ENCODE measurements at regions not wholly inside any gene's neighbourhood (a gene's known extent, or its start where the extent isn't known, plus 50 kb on each side); places are given as distances from the start of the nearest gene placed in this dataset.
A peak's percentile ranks its signal among the peaks of the same experiment; 100 is the strongest.

DNA sequence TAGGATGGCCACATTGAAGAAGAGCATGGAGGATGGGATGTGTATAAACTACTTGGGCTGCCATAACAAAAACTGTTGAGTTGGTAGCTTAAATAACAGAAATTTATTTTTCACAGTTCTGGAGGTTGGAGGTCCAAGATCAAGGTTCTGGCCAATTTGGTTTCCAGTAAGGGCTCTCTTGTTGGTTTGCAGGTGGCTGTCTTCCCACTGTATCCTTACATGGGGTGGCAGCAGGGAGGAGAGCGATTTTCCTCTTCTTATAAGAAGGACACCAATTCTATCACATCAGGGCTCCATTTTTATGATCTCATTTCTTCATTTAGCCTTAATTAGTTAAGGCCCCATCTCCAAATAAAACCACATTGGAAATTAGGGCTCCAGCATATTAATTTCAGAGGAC, 465.7 kb downstream of the GADD45G start (continued):
- TF ChIP-seq, protein P1, sequence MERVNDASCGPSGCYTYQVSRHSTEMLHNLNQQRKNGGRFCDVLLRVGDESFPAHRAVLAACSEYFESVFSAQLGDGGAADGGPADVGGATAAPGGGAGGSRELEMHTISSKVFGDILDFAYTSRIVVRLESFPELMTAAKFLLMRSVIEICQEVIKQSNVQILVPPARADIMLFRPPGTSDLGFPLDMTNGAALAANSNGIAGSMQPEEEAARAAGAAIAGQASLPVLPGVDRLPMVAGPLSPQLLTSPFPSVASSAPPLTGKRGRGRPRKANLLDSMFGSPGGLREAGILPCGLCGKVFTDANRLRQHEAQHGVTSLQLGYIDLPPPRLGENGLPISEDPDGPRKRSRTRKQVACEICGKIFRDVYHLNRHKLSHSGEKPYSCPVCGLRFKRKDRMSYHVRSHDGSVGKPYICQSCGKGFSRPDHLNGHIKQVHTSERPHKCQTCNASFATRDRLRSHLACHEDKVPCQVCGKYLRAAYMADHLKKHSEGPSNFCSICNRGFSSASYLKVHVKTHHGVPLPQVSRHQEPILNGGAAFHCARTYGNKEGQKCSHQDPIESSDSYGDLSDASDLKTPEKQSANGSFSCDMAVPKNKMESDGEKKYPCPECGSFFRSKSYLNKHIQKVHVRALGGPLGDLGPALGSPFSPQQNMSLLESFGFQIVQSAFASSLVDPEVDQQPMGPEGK (tag by site-specific recombination; IDR thresholded peaks at IDR 0.05), result no peak
- TF ChIP-seq, protein P2, sequence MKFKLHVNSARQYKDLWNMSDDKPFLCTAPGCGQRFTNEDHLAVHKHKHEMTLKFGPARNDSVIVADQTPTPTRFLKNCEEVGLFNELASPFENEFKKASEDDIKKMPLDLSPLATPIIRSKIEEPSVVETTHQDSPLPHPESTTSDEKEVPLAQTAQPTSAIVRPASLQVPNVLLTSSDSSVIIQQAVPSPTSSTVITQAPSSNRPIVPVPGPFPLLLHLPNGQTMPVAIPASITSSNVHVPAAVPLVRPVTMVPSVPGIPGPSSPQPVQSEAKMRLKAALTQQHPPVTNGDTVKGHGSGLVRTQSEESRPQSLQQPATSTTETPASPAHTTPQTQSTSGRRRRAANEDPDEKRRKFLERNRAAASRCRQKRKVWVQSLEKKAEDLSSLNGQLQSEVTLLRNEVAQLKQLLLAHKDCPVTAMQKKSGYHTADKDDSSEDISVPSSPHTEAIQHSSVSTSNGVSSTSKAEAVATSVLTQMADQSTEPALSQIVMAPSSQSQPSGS (tag by site-specific recombination; IDR thresholded peaks at IDR 0.05; ENCODE audit: low read depth), result no peak
- no peak for TF ChIP-seq ZNF292 (tag by site-specific recombination; IDR thresholded peaks at IDR 0.05; ENCODE audit: borderline replicate concordance, low read depth)

DNA sequence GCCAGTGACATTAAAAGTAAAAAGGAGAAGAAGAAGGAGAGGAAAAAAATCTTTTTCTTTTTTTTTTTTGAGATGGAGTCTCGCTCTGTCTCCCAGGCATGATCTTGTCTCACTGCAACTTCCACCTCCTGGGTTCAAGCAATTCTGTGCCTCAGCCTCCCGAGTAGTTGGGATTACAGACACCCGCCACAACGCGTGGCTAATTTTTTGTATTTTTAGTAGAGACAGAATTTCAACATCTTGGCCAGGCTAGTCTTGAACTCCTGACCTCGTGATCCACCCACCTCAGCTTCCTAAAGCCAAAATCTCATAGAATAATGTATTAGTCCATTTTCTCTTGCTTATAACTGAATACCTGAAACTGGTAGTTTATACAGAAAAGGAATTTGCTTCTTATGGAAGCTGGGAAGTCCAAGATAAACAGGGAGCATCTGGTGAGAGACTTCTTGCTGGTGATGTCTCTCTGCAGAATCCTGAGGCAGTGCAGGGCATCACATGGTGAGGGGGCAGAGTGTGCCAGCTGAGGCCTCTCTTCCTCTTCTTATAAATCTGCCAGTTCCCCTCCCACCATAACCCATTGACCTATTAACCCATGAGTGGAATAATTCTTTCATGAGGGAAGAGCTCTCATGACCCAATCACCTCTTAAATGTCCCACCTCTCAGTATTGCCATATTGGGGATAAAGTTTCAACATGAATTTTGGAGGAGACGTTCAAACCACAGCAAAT, 466.3 kb downstream of the GADD45G start:
- TF ChIP-seq SCRT1 (tag by site-specific recombination; IDR thresholded peaks at IDR 0.05; ENCODE audit: borderline replicate concordance) (no peak), EGR2 (tag by site-specific recombination; IDR thresholded peaks at IDR 0.05; ENCODE audit: low read depth) (0 out of 2 replicates have a peak, but pooled peaks have one; percentile 12), ZNF404 (tag by site-specific recombination; IDR thresholded peaks at IDR 0.05) (no peak), ZNF112 (tag by site-specific recombination; IDR thresholded peaks at IDR 0.05) (no peak), ZNF157 (tag by site-specific recombination; IDR thresholded peaks at IDR 0.05) (no peak)
- Histone ChIP-seq H3K9me3 (ENCODE audit: control insufficient read depth, insufficient read depth, low read depth, low read length) (no peaks in the 10 kb centered on the region), H3K4me1 (ENCODE audit: control insufficient read depth, insufficient read depth, low read length) (no peaks in the 10 kb centered on the region), H3K36me3 (ENCODE audit: control insufficient read depth in 2 of 2, insufficient read depth in 1 of 2, low read length in 2 of 2) (no peaks in the 10 kb centered on the region), H3K4me3 (ENCODE audit: low read depth, low read length) (no peak overlapping the region), H3K27ac (ENCODE audit: extremely low read depth, low read depth, low read length) (no peak overlapping the region)
- POLR2A ChIA-PET, result no interaction called here
- CTCF ChIA-PET, result interaction anchor here (0.5 to 2.0 kb wide), 6 partner anchors 9 to 494 kb away, joined by 3 to 7 read pairs (median 4); no protein-coding TSS in a partner anchor

DNA sequence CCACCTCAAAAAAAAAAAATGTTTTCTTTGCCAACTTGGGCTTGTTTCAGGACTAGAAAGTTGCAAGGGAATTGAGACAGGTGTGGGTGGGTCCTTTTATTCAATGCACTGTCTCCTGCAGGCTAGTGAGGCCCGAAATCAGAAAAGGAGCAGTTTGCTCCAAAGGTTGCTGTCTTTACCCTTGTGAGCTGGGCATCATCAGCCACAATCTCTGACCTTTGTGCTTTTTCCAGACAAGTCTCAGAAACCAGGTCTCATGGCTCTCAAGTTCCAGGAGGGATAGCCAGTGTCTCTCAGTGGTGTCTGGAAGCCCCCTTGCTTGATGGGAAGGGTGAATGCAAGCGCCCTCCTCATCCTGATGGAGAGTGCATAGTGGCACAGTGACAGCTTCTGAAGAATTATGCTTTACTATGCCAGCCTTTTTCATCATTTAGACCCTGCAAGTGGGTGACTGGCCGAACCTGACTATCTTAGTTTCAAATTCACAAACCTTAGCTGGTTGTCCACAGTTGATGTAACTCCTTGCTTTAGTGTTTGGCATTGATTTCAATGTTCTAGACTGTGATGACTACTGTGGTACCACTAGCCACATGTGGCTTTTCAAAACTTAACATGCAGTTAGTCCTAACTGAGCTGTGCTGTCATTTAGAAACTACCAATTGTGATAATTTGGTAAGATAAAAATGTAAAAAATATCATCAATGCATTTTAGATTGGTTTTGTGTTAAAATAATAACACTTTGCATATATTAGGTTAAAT, 468.6 kb downstream of the GADD45G start:
- no peak overlapping the region for H3K4me3 ChIP-seq (ENCODE audit: low read depth, low read length)
- H3K36me3 ChIP-seq (ENCODE audit: control insufficient read depth in 2 of 2, insufficient read depth in 1 of 2, low read length in 2 of 2), result no peaks in the 10 kb centered on the region
- ChIA-PET POLR2A (interaction anchor here (0.6 kb wide), 1 partner anchor 469 kb away, joined by 4 read pairs; the partner anchor contains the start of gene GADD45G), CTCF (interaction anchor here (1.3 to 1.7 kb wide), 3 partner anchors 21 to 475 kb away, joined by 4 to 7 read pairs (median 7); no protein-coding TSS in a partner anchor)
- no peaks in the 10 kb centered on the region for H3K9me3 ChIP-seq (ENCODE audit: control insufficient read depth, insufficient read depth, low read depth, low read length)
- H3K27ac ChIP-seq (ENCODE audit: extremely low read depth, low read depth, low read length), result no peak overlapping the region
- H3K4me1 ChIP-seq (ENCODE audit: control insufficient read depth, insufficient read depth, low read length), result no peaks in the 10 kb centered on the region
- TF ChIP-seq, protein P3, sequence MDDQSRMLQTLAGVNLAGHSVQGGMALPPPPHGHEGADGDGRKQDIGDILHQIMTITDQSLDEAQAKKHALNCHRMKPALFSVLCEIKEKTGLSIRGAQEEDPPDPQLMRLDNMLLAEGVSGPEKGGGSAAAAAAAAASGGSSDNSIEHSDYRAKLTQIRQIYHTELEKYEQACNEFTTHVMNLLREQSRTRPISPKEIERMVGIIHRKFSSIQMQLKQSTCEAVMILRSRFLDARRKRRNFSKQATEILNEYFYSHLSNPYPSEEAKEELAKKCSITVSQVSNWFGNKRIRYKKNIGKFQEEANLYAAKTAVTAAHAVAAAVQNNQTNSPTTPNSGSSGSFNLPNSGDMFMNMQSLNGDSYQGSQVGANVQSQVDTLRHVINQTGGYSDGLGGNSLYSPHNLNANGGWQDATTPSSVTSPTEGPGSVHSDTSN (CRISPR knock-in tag; IDR thresholded peaks at IDR 0.05), result no peak
- no peak for TF ChIP-seq KLF10 (tag by site-specific recombination; IDR thresholded peaks at IDR 0.05)
- TF ChIP-seq ZSCAN30 (tag by site-specific recombination; IDR thresholded peaks at IDR 0.05), result no peak
- TF ChIP-seq ZSCAN23 (tag by site-specific recombination; IDR thresholded peaks at IDR 0.05), result no peak
- no peak for TF ChIP-seq ZFP3 (tag by site-specific recombination; IDR thresholded peaks at IDR 0.05; ENCODE audit: low read depth)
- TF ChIP-seq GLI2 (tag by site-specific recombination; IDR thresholded peaks at IDR 0.05; ENCODE audit: borderline replicate concordance, low read depth), result no peak
- no peak for TF ChIP-seq BCL11A (tag by site-specific recombination; IDR thresholded peaks at IDR 0.05; ENCODE audit: low read depth)
- TF ChIP-seq, protein P4, sequence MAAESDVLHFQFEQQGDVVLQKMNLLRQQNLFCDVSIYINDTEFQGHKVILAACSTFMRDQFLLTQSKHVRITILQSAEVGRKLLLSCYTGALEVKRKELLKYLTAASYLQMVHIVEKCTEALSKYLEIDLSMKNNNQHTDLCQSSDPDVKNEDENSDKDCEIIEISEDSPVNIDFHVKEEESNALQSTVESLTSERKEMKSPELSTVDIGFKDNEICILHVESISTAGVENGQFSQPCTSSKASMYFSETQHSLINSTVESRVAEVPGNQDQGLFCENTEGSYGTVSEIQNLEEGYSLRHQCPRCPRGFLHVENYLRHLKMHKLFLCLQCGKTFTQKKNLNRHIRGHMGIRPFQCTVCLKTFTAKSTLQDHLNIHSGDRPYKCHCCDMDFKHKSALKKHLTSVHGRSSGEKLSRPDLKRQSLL (tag by site-specific recombination; IDR thresholded peaks at IDR 0.05), result no peak
- no peak for TF ChIP-seq ZNF473 (tag by site-specific recombination; IDR thresholded peaks at IDR 0.05)
- TF ChIP-seq, protein P5, sequence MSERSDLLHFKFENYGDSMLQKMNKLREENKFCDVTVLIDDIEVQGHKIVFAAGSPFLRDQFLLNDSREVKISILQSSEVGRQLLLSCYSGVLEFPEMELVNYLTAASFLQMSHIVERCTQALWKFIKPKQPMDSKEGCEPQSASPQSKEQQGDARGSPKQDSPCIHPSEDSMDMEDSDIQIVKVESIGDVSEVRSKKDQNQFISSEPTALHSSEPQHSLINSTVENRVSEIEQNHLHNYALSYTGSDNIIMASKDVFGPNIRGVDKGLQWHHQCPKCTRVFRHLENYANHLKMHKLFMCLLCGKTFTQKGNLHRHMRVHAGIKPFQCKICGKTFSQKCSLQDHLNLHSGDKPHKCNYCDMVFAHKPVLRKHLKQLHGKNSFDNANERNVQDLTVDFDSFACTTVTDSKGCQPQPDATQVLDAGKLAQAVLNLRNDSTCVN (tag by site-specific recombination; optimal IDR thresholded peaks at IDR 0.05), result no peak
- no peak for TF ChIP-seq ZNF37A (tag by site-specific recombination; IDR thresholded peaks at IDR 0.05)
- no peak for TF ChIP-seq RBAK (tag by site-specific recombination; IDR thresholded peaks at IDR 0.05)
- TF ChIP-seq ZNF211 (tag by site-specific recombination; IDR thresholded peaks at IDR 0.05; ENCODE audit: low read depth), result no peak
- TF ChIP-seq ZNF768 (tag by site-specific recombination; IDR thresholded peaks at IDR 0.05), result no peak
- TF ChIP-seq ZFHX2 (tag by site-specific recombination; conservative IDR thresholded peaks at IDR 0.05), result no peak
- TF ChIP-seq TRIM28 (IDR thresholded peaks at IDR 0.05; ENCODE audit: borderline replicate concordance, low read length), result no peak
